ENCODE measurements at regions not wholly inside any gene's neighbourhood (a gene's known extent, or its start where the extent isn't known, plus 50 kb on each side); places are given as distances from the start of the nearest gene placed in this dataset.
"Not testable (repeated sequence)": the region's sequence is repeated elsewhere in the genome, so short reads cannot be mapped to it uniquely, and the experiment has no call there.

- no peak for DNase-seq
These were observed 277.3 kb upstream of the KLF3 start for GRCh38 chr4:38386654-38387188.

- no peak for DNase-seq
These were observed 276.7 kb upstream of the KLF3 start for GRCh38 chr4:38387348-38387747.

DNA sequence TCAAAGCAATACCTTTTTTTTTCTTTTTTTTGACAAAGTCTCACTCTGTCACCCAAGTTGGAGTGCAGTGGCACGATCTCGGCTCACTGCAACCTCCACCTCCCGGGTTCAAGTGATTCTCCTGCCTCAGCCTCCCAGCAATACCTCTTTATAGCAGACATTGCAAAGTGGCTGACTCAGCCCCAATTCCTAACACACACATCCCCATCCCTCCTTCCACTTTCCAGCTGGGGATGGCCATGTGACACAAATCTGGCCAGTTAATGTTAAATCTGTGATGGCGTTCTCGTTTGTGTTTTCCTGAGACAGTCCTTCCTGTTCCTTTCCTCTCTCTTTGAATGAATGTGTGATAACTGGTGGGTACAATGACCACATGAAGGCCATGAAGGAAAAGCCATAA is 276.2 kb upstream of the KLF3 start:
- DNase-seq: no peak

DNA sequence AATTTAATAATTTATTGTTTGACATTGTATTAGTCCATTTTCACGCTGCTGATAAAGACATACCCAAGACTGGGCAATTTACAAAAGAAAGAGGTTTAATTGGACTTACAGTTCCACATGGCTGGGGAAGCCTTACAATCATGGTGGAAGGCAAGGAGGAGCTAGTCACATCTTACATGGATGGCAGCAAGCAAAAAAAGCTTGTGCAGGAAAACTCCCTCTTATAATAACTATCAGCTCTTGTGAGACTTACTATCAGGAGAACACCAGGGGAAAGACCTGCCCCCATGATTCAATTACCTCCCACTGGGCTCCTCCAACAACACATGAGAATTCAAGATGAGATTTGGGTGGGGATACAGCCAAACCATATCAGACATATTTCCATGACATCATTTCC is 275.1 kb upstream of the KLF3 start:
- DNase-seq: not testable (repeated sequence)

- DNase-seq: no peak
These were observed 272.9 kb upstream of the KLF3 start for GRCh38 chr4:38390969-38391545.

- no peak for DNase-seq
These were observed 271.7 kb upstream of the KLF3 start for GRCh38 chr4:38392223-38392855.

GRCh38 chr4:38396091-38396490 is 267.9 kb upstream of the KLF3 start:
- no peak for DNase-seq

DNA sequence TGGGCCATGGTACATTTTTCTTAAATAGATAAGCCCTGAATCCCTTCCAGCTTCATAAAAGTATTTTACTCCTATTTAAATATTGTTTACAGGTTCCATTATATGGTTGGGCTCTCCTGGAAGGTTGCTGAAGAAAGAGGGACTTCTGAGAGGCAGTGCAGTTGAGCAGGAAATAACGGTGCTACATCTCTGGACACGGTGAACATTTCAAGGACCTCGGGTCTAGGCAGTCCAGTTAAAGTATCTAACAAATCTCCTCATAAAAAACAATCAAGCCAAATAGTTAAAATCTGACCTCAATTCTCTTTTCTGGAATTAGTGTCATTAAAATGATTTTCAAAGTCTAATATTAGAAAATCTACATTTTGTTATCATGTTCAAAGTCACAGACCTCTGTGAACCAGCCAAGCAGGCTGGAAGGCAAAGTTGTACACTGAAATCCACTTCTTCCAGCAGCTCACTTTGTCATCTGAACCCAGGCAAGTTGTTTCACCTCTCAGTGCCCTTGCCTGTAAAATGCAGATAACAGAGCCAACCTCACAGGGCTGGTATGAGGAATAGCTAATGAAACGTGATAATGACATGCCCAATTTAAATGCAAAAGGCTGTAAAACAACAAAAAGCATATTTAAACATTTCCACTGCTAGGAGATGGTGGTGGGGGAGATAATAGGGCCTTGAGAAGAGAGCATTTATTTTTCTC is 267.0 kb upstream of the KLF3 start:
- no peak for DNase-seq

GRCh38 chr4:38400946-38401345 is 263.1 kb upstream of the KLF3 start:
- no peak for DNase-seq

DNA sequence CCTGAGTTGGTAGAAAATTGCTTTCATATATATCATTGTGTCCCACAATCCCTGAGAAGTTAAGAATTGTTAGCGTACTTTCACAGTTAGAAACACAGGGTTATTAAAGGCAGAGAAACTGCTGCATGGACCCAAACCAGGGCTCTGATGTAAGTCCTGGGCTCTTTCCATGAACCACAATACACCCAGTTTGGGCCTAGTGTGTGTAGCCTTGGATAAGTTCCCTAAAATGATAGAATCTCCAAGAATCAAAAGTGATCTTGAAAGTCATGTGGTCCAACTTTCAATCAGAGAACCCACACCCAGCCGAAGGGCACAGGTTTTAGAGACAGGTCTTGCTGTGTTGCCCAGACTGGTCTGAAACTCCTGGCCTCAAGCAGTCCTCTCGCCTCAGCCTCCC is 257.8 kb upstream of the KLF3 start:
- no peak for DNase-seq

- DNase-seq: no peak
These were observed 254.1 kb upstream of the KLF3 start for GRCh38 chr4:38409852-38410251.

DNA sequence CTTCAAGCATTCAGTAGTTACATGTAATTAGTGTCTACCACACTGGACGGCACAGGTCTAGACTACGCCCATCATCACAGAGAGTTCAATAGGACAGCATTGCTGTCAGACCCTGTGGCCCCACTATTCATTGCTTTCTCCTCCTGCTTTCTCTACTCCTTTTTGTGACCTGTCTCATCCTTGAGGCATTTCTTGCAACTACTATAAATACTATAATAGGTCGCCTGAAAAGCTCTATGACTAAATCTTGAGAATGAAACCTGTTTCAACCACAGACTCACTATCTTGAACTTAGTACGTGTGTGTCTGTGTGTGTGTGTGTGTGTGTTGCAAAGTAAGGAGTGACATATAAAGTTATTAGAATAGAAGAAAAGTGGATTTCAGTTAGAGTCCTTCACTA is 252.9 kb upstream of the KLF3 start:
- DNase-seq: no peak

DNA sequence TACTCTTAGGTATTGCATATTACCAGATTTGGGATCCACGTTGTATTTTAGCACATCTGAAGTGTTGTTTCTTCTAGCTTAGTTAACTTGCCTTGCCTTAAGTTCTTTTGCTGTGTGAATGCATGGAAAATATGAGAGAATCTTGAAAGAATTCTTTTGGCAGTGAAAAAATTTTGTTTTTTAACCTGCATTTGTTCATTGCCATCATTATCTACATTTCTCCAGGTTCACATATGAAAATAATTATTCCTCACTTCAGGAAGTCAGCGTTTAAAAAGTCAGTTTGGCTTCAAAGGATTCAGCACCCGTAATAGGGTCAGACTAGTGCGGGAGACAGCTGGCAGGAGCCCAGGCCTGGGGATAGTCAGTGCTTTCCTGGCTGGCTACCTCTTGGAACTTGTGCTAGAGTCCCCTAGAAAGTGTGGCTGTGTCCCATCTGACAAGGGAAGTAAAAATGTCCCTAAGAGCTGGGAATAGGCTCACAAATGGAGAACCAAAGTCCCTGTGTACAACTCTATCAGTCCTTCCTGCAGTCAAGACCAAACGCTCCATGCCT is 251.9 kb upstream of the KLF3 start:
- no peak for DNase-seq

- DNase-seq: no peak
These were observed 250.3 kb upstream of the KLF3 start for GRCh38 chr4:38413524-38414341.

- DNase-seq: no peak
These were observed 249.6 kb upstream of the KLF3 start for GRCh38 chr4:38414410-38414809.

DNA sequence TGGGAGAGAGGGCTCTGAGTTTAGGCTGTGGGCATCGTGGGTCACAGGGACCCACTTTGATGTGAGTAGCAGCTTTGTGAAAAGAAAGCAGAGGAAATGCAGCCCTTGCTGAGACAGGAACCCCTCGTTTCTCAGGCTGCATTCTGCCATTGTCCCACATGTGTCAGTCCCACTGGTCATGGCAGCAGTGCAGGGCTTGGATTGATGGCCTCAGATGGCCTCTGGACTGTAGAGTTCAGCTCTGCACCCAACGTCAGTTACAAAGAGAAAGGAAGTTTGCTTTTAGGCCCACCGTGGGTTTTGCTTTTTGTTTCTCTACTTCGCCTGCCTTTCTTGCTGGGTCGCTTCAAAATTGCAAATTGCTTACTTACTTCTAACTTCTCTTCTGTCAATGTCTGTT is 248.3 kb upstream of the KLF3 start:
- DNase-seq: no peak

GRCh38 chr4:38416450-38417014 is 247.5 kb upstream of the KLF3 start:
- no peak for DNase-seq

GRCh38 chr4:38420254-38420653 is 243.7 kb upstream of the KLF3 start:
- DNase-seq: not testable (repeated sequence)

GRCh38 chr4:38422850-38423249 is 241.1 kb upstream of the KLF3 start:
- no peak for DNase-seq

GRCh38 chr4:38424151-38424871 is 239.7 kb upstream of the KLF3 start:
- no peak for DNase-seq

DNA sequence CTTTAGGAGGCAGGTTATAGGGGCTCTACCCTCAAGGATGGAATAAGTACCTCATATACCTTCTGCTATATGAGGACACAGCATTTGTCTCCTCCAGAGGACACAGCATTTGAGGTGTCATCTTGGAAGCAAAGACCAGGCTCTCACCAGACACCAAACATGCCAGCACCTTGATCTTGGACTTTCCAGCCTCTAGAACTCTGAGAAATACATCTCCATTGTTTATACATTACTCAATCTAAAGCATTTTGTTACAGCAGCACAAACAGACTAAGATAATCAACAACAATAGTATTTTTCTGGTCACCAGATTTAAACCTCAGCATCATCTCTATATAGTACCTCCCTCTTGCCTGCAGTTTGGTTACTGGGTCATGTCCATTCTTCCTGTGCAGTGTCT is 237.5 kb upstream of the KLF3 start:
- no peak for DNase-seq

GRCh38 chr4:38430841-38431240 is 233.2 kb upstream of the KLF3 start:
- no peak for DNase-seq
